Endothelial cell of umbilical vein (primary cell): ENCODE measurements at regions not wholly inside any gene's neighbourhood (a gene's known extent, or its start where the extent isn't known, plus 50 kb on each side); places are given as distances from the start of the nearest gene placed in this dataset.

Source experiments
- BruUV-seq: library from RNA; stranded (reverse); fragments of 400-500 nt; replicated peaks from 2 replicates; lab custom pipeline; 2021; lab: Mats Ljungman, UMichigan
- CTCF ChIA-PET: fragments of 300-600, 350-600 bp; sonication (Branson Sonifier 250); formaldehyde crosslinking; loops from one replicate; lab custom pipeline; 2021; ENCODE audit warnings: antibody characterized with exemption, inconsistent platforms; lab: Charles Lee
- POLR2A ChIA-PET: fragments of 300-600, 350-600 bp; sonication (Branson Sonifier 250); formaldehyde crosslinking; loops from one replicate; lab custom pipeline; 2021; ENCODE audit warnings: antibody characterized with exemption, inconsistent platforms; lab: Charles Lee
- DNase-seq: peaks from one replicate; pipeline ENCODE4 v3.0.0-alpha.2; 2011; ENCODE audit warnings: low read depth, low spot score
- FAIRE-seq: peaks from 2 replicates; lab custom pipeline; 2011; peaks lifted over from hg19 to GRCh38; lab: Jason Lieb, UNC
- H2AFZ ChIP-seq: 2 replicates; pipeline ENCODE4 v1.6.0; 2012; ENCODE audit warnings: low read depth, low read length, control low read depth, inconsistent platforms
- H3K27ac ChIP-seq: 2 replicates; pipeline ENCODE4 v1.5.1; 2011; ENCODE audit warnings: low read depth, mild to moderate bottlenecking, control low read depth, low read length, moderate library complexity; ENCODE audit not compliant: insufficient read depth
- H3K27me3 ChIP-seq, 2 experiments: 2 replicates each; pipeline versions ENCODE4 v1.6.0 to v1.6.1; 2011; ENCODE audit warnings: low read length in 2 of 2, mixed read lengths in 1 of 2; ENCODE audit not compliant: control insufficient read depth in 2 of 2, insufficient read depth in 2 of 2
- H3K36me3 ChIP-seq, 2 experiments: 2 replicates in 1 of 2; 3 replicates in 1 of 2; pipeline ENCODE4 v1.5.1; 2011; ENCODE audit warnings: low read length in 2 of 2, mild to moderate bottlenecking in 1 of 2, moderate library complexity in 1 of 2; ENCODE audit not compliant: control insufficient read depth in 2 of 2, insufficient read depth in 2 of 2; ENCODE audit errors: extremely low read depth in 1 of 2
- H3K4me1 ChIP-seq: 3 replicates; pipeline ENCODE4 v1.5.1; 2011; ENCODE audit warnings: mild to moderate bottlenecking, low read length; ENCODE audit not compliant: control insufficient read depth, insufficient read depth; ENCODE audit errors: extremely low read depth
- H3K4me2 ChIP-seq: 2 replicates; pipeline ENCODE4 v1.6.1; 2011; ENCODE audit warnings: low read length, control low read depth, mixed read lengths; ENCODE audit not compliant: insufficient read depth
- H3K4me3 ChIP-seq, 3 experiments: fragments of 200-600 bp in 1 of 3; sonication (generic), shearing (Covaris generic) in 1 of 3; replicated peaks in 1 of 3; 2 replicates each; pipeline ENCODE4 v1.5.1; 2011 to 2016; ENCODE audit warnings: control low read depth in 3 of 3, low read length in 3 of 3, mild to moderate bottlenecking in 2 of 3, inconsistent platforms in 1 of 3, low read depth in 1 of 3, moderate library complexity in 1 of 3; ENCODE audit not compliant: insufficient read depth in 1 of 3
- H3K79me2 ChIP-seq: 2 replicates; pipeline ENCODE4 v1.6.0; 2012; ENCODE audit warnings: low read length, inconsistent platforms; ENCODE audit not compliant: control insufficient read depth, insufficient read depth
- H3K9ac ChIP-seq: replicated peaks from 2 replicates; pipeline ENCODE3; 2011; ENCODE audit warnings: low read length, control low read depth; ENCODE audit not compliant: insufficient read depth; ENCODE audit errors: extremely low read depth
- H3K9me1 ChIP-seq: replicated peaks from 3 replicates; pipeline ENCODE4 v1.6.0; 2011; ENCODE audit warnings: mild to moderate bottlenecking, low read length; ENCODE audit not compliant: control insufficient read depth, insufficient read depth; ENCODE audit errors: extremely low read depth
- H3K9me3 ChIP-seq: replicated peaks from 2 replicates; pipeline ENCODE4 v1.5.1; 2012; ENCODE audit warnings: low read length, inconsistent platforms; ENCODE audit not compliant: control insufficient read depth, insufficient read depth
- H4K20me1 ChIP-seq: replicated peaks from 2 replicates; pipeline ENCODE3; 2011; ENCODE audit warnings: mild to moderate bottlenecking, low read length; ENCODE audit not compliant: control insufficient read depth, insufficient read depth; ENCODE audit errors: extremely low read depth
- CTCF ChIP-seq, 2 donors: IDR thresholded peaks; 1 replicate in 1 of 2; 2 replicates in 1 of 2; pipeline ENCODE4 v1.5.1; 2011; ENCODE audit warnings: low read length in 2 of 2, mild to moderate bottlenecking in 2 of 2, moderate library complexity in 2 of 2, control low read depth in 1 of 2, inconsistent platforms in 1 of 2, low read depth in 1 of 2; ENCODE audit not compliant: insufficient read depth in 1 of 2; ENCODE audit errors: extremely low read depth in 1 of 2
- EZH2 ChIP-seq: IDR thresholded peaks from 2 replicates; pipeline ENCODE4 v1.6.1; 2012; ENCODE audit warnings: borderline replicate concordance, low read depth, mild to moderate bottlenecking, moderate library complexity, low read length, inconsistent platforms; ENCODE audit not compliant: severe bottlenecking
- FOS ChIP-seq: IDR thresholded peaks from 2 replicates; pipeline ENCODE4 v1.6.1; 2011; ENCODE audit warnings: mild to moderate bottlenecking, low read length, moderate library complexity, borderline replicate concordance; ENCODE audit not compliant: insufficient read depth
- GATA2 ChIP-seq: IDR thresholded peaks from 2 replicates; pipeline ENCODE4 v1.7.0; 2011; ENCODE audit warnings: low read depth, mild to moderate bottlenecking, moderate library complexity, mixed read lengths, low read length; ENCODE audit not compliant: insufficient read length, insufficient read depth
- JUN ChIP-seq: IDR thresholded peaks from 2 replicates; pipeline ENCODE4 v1.6.1; 2011; ENCODE audit warnings: borderline replicate concordance, low read depth; ENCODE audit not compliant: insufficient read length, insufficient read depth
- MAX ChIP-seq: IDR thresholded peaks from 2 replicates; pipeline ENCODE4 v1.6.1; 2011; ENCODE audit not compliant: insufficient read depth, insufficient read length
- MYC ChIP-seq: IDR thresholded peaks from one replicate; pipeline ENCODE4 v1.6.1; 2011; ENCODE audit warnings: mild to moderate bottlenecking, low read depth, low read length
- POLR2A ChIP-seq: IDR thresholded peaks from 2 replicates; pipeline ENCODE4 v1.6.1; 2012; ENCODE audit warnings: low read depth, mild to moderate bottlenecking, control low read depth, low read length
- POLR2AphosphoS5 ChIP-seq: IDR thresholded peaks from 2 replicates; pipeline ENCODE4 v1.6.1; 2012; ENCODE audit warnings: low read depth, mild to moderate bottlenecking, control low read depth, low read length, moderate library complexity; ENCODE audit not compliant: insufficient read depth
- dilution Hi-C: fragments of 300-500 bp; cut with MboI; formaldehyde crosslinking; loops from one replicate; pipeline ENCODE4 v1.15.0; 2019; ENCODE audit warnings: low sequenced_read_pairs; ENCODE audit not compliant: extremely low pct_ligation_motif_present
- intact Hi-C: fragments of 100-400 bp; cut with micrococcal nuclease; formaldehyde crosslinking; loops from one replicate; pipeline ENCODE4 v1.10.0; 2022

- peaks cover 17% of the 10 kb centered on the region for H3K9me3 ChIP-seq
- TF ChIP-seq FOS: no peak
- no peak for TF ChIP-seq MAX
- no peak for TF ChIP-seq EZH2
- TF ChIP-seq POLR2A: no peak
- no peak for TF ChIP-seq CTCF (IDR thresholded peaks at IDR 0.05; ENCODE audit: extremely low read depth in 1 of 2, insufficient read depth in 1 of 2, low read depth in 1 of 2, low read length in 2 of 2)
- TF ChIP-seq POLR2AphosphoS5: no peak
- TF ChIP-seq JUN: no peak
- TF ChIP-seq GATA2: no peak
- no peak for TF ChIP-seq MYC
- dilution Hi-C loops: no loop called here
Measured at GRCh38 chr22:48357961-48358360, 1469.7 kb downstream of the BRD1 start.

More at GRCh38 chr22:48357961-48358360, 1469.7 kb downstream of the BRD1 start:
- no peaks in the 10 kb centered on the region for H3K4me1 ChIP-seq
- H3K4me2 ChIP-seq: no peak overlapping the region
- DNase-seq (no peak), FAIRE-seq (no peak)
- CTCF ChIA-PET: no interaction called here
- no peak overlapping the region for H2AFZ ChIP-seq
- H3K4me3 ChIP-seq: no peak overlapping the region
- no peaks in the 10 kb centered on the region for H4K20me1 ChIP-seq
- H3K79me2 ChIP-seq: no peaks in the 10 kb centered on the region
- H3K27ac ChIP-seq: no peak overlapping the region
- intact Hi-C loops: no loop called here
- H3K9me1 ChIP-seq: no peaks in the 10 kb centered on the region
- H3K9ac ChIP-seq: no peak overlapping the region
- no peaks in the 10 kb centered on the region for H3K36me3 ChIP-seq
- no TSS peak for BruUV-seq
- POLR2A ChIA-PET: no interaction called here
- H3K27me3 ChIP-seq: no peaks in the 10 kb centered on the region
